Upper lobe of left lung (tissue), 4 donors: ENCODE measurements at regions not wholly inside any gene's neighbourhood (a gene's known extent, or its start where the extent isn't known, plus 50 kb on each side); places are given as distances from the start of the nearest gene placed in this dataset.

Experiments used
- EP300 ChIP-seq, 4 donors: sonication (generic); formaldehyde crosslinking; IDR thresholded peaks; one replicate each; pipeline ENCODE4 v1.5.1; 2017; ENCODE audit warnings: antibody characterized with exemption in 4 of 4, control low read depth in 2 of 4
- POLR2AphosphoS5 ChIP-seq, 2 donors: sonication (generic); formaldehyde crosslinking; IDR thresholded peaks; one replicate each; pipeline ENCODE4 v1.5.1; 2017; ENCODE audit warnings: antibody characterized with exemption in 2 of 2
- TF ChIP-seq, protein P1 (sequence below), 6 experiments: fragments of 450-650 bp in 4 of 6; fragments of 200-600 bp in 2 of 6; sonication (generic) in 2 of 6; IDR thresholded peaks; one replicate each; pipeline ENCODE4 v1.5.1; 2016 to 2019; ENCODE audit warnings: antibody characterized with exemption in 6 of 6

DNA sequence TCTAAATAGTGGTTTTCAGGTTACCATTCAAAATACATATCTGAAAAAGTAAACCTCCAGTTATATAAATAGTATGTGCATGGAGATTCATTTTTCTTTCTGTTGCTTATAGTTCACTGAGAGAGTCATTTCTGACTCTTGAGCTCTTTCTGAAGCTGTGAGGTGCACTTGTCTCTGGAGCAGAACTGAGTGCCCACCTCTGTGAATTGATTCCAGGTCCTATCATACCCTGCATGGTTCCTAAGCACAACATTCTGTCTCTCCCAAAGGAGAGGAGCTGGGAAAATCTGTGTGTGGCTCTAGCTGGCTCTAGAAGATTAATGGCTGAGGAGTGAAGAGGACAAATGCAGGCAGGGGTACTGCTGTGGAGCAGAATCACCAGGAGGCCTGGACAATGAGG lies 161.6 kb upstream of the HCCS start:
- TF ChIP-seq, protein P1, sequence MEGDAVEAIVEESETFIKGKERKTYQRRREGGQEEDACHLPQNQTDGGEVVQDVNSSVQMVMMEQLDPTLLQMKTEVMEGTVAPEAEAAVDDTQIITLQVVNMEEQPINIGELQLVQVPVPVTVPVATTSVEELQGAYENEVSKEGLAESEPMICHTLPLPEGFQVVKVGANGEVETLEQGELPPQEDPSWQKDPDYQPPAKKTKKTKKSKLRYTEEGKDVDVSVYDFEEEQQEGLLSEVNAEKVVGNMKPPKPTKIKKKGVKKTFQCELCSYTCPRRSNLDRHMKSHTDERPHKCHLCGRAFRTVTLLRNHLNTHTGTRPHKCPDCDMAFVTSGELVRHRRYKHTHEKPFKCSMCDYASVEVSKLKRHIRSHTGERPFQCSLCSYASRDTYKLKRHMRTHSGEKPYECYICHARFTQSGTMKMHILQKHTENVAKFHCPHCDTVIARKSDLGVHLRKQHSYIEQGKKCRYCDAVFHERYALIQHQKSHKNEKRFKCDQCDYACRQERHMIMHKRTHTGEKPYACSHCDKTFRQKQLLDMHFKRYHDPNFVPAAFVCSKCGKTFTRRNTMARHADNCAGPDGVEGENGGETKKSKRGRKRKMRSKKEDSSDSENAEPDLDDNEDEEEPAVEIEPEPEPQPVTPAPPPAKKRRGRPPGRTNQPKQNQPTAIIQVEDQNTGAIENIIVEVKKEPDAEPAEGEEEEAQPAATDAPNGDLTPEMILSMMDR (IDR thresholded peaks at IDR 0.05), result no peak
- TF ChIP-seq EP300 (IDR thresholded peaks at IDR 0.05) (no peak), POLR2AphosphoS5 (IDR thresholded peaks at IDR 0.05) (no peak)
